ENCODE measurements at regions not wholly inside any gene's neighbourhood (a gene's known extent, or its start where the extent isn't known, plus 50 kb on each side); places are given as distances from the start of the nearest gene placed in this dataset.
"Not testable (repeated sequence)": the region's sequence is repeated elsewhere in the genome, so short reads cannot be mapped to it uniquely, and the experiment has no call there.

DNA sequence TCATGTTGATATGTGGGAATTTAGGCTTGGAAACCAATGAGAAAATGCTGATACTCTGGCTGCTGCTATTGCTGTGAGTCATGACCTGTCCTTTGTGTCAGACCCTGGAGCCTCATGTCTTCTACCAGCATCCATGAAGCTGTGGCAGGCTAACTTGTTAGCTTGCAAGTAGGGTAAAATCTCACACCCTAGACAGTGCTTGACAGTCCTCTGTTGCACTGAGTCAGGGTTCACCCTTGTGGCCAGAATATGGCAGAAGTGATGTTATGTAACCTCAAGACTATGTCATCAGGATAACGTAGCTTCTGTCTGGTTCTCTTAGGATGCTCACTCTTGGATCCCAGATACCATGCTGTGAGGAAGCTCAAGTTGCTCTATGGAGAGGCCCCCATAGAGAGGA, 110.8 kb downstream of the LHX2 start:
- H3K9me3 ChIP-seq, result no peaks in the 10 kb centered on the region
- H3K4me3 ChIP-seq (ENCODE audit: low read depth in 1 of 2, low read length in 1 of 2), result no peak overlapping the region
- no peaks in the 10 kb centered on the region for H3K36me3 ChIP-seq
- TF ChIP-seq, protein P1, sequence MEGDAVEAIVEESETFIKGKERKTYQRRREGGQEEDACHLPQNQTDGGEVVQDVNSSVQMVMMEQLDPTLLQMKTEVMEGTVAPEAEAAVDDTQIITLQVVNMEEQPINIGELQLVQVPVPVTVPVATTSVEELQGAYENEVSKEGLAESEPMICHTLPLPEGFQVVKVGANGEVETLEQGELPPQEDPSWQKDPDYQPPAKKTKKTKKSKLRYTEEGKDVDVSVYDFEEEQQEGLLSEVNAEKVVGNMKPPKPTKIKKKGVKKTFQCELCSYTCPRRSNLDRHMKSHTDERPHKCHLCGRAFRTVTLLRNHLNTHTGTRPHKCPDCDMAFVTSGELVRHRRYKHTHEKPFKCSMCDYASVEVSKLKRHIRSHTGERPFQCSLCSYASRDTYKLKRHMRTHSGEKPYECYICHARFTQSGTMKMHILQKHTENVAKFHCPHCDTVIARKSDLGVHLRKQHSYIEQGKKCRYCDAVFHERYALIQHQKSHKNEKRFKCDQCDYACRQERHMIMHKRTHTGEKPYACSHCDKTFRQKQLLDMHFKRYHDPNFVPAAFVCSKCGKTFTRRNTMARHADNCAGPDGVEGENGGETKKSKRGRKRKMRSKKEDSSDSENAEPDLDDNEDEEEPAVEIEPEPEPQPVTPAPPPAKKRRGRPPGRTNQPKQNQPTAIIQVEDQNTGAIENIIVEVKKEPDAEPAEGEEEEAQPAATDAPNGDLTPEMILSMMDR (IDR thresholded peaks at IDR 0.05), result no peak
- no peak overlapping the region for H3K27ac ChIP-seq
- H3K4me1 ChIP-seq (ENCODE audit: control insufficient read depth in 1 of 2, insufficient read depth in 1 of 2, low read depth in 1 of 2, low read length in 1 of 2), result peaks cover 4% of the 10 kb centered on the region in 2 experiments
- H3K27me3 ChIP-seq, result peaks cover 27% of the 10 kb centered on the region

DNA sequence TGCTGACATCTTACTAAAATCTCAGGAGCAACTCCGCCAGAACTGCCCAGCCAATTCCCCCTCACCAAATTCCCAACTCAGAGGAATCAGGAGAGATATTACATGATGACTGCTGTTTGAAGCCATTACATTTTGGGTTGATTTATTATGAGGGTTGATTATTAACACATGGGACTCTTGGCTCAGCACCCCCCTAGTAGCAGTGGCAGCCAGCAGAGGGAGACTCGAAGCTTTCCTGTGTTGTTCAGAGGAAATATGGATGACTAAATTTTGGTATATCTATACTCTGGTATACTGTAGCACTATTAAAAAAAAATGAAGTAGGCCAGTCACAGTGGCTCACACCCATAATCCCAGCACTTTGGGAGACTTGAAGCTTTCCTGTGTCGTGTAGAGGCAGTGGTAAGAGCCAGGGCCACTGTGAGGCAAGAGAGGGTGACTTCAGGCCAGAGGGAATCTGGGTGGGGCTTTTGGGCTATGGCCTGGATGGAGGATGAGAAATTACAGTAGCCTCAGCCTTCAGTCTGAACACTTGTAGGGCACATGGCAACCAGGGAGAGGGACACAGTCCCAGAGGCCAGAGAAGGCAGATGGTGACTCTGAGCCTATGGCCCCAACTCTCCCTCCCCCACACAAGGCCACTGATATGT, 111.4 kb downstream of the LHX2 start:
- no peaks in the 10 kb centered on the region for H3K36me3 ChIP-seq
- TF ChIP-seq, protein P1 (IDR thresholded peaks at IDR 0.05), result no peak

DNA sequence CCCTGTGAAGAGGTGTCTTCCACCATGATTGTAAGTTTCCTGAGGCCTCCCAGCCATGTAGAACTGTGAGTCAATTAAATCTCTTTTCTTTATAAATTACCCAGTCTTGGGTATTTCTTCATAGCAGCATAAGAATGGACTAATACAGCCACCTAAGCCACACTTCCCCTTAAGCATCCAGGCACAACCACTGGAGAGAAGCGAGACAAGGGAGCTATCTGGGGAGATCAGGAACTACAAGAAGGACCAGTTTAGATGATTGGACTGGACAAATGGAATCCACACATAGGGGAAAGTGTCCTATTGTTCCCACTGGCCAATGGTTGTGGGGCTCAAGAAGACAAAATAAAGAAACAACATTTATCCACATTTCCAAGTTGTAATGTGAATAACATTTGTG, 112.1 kb downstream of the LHX2 start:
- H3K27me3 ChIP-seq, result peaks cover 15% of the 10 kb centered on the region

More for the DNA sequence above, 111.4 kb downstream of the LHX2 start:
- H3K27ac ChIP-seq, result no peak overlapping the region
- H3K9me3 ChIP-seq, result no peaks in the 10 kb centered on the region
- H3K4me1 ChIP-seq (ENCODE audit: control insufficient read depth in 1 of 2, insufficient read depth in 1 of 2, low read depth in 1 of 2, low read length in 1 of 2), result peaks cover 4% of the 10 kb centered on the region in 2 experiments
- H3K4me3 ChIP-seq (ENCODE audit: low read depth in 1 of 2, low read length in 1 of 2), result no peak overlapping the region
- H3K27me3 ChIP-seq, result peaks cover 21% of the 10 kb centered on the region

DNA sequence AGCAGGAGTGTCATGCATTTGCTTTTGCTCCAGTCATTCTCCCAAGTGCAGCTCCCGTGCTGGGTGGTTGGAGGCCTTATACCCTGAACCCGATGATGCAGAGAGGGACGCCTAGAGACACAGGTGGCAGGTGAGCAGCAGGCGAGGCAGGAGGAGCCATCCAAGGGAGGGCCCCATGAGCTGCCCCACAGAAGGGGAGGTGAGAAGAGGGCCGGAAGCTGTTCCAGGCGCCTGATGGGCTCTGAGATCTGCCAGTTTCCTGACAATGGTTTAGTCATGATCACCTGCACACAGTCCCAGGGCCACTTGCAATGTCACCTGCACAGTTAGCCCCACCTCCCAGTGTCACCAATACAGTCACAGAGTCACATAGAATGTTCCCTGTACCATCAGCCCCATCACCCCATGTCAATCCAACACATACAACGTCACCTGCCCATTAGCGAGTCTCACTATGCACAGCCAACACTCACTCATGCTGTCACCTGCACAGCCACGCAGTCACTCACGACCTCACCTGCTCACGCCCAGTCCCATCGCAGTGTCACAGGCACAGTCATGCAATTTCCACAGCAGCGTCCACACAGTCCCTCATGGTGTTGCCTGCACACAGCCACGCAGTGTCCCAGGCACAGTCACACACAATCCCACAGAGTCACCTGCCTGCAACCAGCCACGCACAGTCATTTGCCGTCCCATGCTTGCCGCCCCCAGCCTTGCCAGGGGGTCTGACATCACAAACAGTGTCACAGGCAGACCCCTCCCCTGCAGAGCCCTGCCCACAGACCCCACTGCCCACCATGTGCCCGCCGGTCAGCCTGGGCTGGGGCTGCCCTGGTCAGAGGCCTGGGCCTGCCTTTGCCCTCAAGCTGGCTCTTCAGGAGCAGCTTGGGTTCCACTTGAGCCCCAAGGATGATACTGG, 113.4 kb downstream of the LHX2 start:
- H3K27ac ChIP-seq, result no peak overlapping the region
- TF ChIP-seq, protein P1 (IDR thresholded peaks at IDR 0.05), result no peak
- peaks cover 4% of the 10 kb centered on the region in 2 experiments for H3K4me1 ChIP-seq (ENCODE audit: control insufficient read depth in 1 of 2, insufficient read depth in 1 of 2, low read depth in 1 of 2, low read length in 1 of 2)
- no peaks in the 10 kb centered on the region for H3K36me3 ChIP-seq
- no peak overlapping the region for H3K4me3 ChIP-seq (ENCODE audit: low read depth in 1 of 2, low read length in 1 of 2)
- peaks cover 4% of the 10 kb centered on the region for H3K27me3 ChIP-seq
- no peaks in the 10 kb centered on the region for H3K9me3 ChIP-seq

More for the DNA sequence above, 112.1 kb downstream of the LHX2 start:
- H3K9me3 ChIP-seq; H3K4me1 ChIP-seq (ENCODE audit: control insufficient read depth in 1 of 2, insufficient read depth in 1 of 2, low read depth in 1 of 2, low read length in 1 of 2); H3K27ac ChIP-seq; H3K4me3 ChIP-seq (ENCODE audit: low read depth in 1 of 2, low read length in 1 of 2); H3K36me3 ChIP-seq: not testable (repeated sequence)

DNA sequence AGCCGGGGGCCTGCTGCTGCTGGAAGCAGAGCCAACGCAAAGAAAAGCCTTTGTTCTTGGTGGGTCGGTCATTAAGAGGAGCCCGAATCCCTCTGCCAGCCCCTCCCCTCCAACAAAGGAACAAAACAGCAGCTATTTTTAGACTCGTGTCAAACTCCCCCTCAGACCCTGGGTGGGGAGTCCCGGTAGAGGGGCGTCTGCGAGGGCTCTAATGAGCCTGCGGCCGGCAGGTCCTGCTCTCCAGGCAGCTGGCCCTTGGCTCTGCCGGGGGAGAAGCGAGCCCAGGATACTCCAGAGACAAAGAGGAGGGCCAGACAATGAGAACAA, 114.0 kb downstream of the LHX2 start:
- H3K36me3 ChIP-seq, result no peaks in the 10 kb centered on the region

More for the DNA sequence above, 114.0 kb downstream of the LHX2 start:
- Histone ChIP-seq H3K4me1 (ENCODE audit: control insufficient read depth in 1 of 2, insufficient read depth in 1 of 2, low read depth in 1 of 2, low read length in 1 of 2) (peaks cover 4% of the 10 kb centered on the region in 2 experiments), H3K27me3 (peaks cover 4% of the 10 kb centered on the region), H3K27ac (no peak overlapping the region), H3K4me3 (ENCODE audit: low read depth in 1 of 2, low read length in 1 of 2) (no peak overlapping the region), H3K9me3 (no peaks in the 10 kb centered on the region)
- TF ChIP-seq, protein P1 (IDR thresholded peaks at IDR 0.05), result no peak

Measured in neutrophil (primary cell).